DMS 273 (cell line): ENCODE measurements at regions not wholly inside any gene's neighbourhood (a gene's known extent, or its start where the extent isn't known, plus 50 kb on each side); places are given as distances from the start of the nearest gene placed in this dataset.
A peak's percentile ranks its signal among the peaks of the same experiment; 100 is the strongest.
"Not testable (repeated sequence)": the region's sequence is repeated elsewhere in the genome, so short reads cannot be mapped to it uniquely, and the experiment has no call there.

Experiments used
- DNase-seq: peaks from one replicate; lab custom pipeline; 2025; ENCODE audit not compliant: unreplicated experiment; lab: John Stamatoyannopoulos, UW

DNA sequence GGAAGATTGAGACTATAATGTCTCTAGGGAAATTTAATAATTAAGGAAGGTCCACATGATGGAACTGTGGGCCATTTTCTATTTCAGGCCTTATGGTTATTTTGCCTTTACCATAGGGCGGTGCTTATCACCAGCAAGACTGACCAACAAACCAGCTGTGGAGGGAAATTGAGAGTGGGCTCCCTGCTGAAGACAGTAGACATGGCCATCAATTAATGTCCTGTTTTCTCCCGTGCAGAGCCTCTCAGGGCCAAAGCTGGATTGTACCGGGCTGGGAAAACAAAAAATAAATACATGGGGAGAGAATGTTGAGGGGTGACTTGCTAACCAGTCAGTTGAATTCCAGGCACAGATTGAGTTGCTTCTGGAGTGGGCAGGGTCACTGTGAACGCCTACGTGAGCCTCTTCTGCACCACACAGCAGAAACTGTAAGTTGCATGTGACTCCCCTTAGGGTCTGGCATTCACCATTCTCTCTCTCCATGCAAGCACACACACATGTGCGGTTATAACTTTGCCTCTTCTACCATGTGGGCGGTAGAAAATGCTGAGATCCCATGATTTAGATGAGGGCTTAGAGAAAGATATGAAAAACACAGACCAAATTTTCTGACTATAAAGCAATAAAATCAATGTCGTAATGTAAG lies 128.5 kb downstream of the COPS8 start:
- DNase-seq = no peak

DNA sequence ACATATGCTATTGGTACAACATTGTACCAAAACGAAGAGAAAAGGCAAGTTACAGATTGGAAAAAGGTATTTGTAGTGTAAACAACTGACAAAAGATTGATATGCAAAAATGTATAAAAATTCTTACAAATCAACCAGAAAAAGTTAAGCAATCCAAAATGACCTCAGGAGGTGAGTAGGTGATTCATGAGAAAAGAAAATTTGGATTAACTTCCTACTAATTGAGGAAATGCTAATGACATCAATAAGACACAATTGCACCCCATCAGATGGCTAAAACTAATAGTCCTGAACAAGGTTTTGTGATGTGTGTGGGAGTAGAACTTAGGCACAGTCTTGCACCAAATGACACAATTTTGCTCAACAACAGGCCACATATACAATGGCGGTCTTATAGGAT lies 129.3 kb downstream of the COPS8 start:
- DNase-seq = no peak

DNA sequence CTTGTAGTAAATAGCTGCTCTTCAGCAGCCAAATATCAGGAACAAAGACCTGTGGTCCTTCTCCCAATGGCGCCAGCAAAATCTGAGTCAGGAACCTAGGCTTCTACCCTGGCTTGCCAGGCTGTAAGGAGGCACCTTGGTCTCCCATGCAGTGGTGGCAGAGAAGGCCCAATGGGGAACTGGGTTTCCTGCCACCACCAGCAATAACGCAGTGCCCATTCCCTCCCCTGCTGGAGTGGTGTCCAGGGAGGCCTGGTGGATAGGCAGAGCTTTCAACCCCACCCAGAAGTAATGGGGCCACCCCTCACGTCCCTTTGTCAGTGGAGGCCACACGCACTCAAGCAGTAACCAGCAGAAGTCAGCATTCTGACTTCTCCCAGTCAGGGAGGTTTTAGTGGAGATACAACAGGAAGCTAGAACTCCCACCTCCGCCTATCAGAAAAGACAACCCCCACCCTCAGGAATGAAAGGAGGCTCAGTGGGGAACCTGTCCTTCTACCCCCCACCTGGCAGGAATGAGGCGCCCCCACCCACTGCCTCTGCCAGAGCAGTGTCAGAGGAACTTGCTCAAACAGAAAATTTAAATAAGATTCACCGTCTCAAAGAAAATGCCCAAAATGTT lies 132.4 kb downstream of the COPS8 start:
- DNase-seq = no peak

DNA sequence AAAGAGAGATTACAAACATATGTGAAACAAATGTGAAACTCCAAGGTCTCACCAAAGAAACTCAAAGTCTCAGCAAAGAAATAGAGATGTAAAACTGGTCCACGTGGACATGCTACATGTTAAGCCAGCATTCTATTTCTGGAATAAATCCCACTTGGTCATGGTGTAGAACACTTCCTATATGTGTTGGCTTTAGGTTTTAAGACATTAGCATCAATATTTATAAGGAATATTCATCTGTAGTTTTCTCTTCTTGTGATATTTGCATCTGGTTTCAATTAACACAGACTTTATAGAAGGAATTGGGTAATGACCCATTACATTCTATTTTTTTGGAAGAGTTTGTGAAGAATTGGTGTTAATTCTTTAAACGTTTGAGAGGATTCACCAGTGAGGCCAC lies 133.1 kb downstream of the COPS8 start:
- no peak for DNase-seq

DNA sequence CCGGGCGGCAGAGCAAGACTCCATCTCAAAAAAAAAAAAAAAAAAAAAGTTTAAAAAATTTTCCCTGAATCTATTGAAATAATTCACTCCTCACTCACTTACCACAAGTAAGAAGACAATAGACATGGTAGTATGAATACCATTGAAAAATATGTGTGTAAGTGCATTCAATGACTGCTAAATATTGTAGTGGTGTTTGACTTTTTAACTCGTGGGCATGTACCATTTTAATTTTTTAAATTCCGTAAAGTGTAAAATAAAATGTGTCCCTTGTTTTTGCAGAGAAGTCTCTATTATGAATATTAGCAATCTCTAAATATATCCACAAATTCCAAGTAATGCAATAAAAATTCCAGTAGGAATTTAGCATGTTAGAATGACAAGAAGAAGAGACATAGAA lies 134.1 kb downstream of the COPS8 start:
- no peak for DNase-seq

DNA sequence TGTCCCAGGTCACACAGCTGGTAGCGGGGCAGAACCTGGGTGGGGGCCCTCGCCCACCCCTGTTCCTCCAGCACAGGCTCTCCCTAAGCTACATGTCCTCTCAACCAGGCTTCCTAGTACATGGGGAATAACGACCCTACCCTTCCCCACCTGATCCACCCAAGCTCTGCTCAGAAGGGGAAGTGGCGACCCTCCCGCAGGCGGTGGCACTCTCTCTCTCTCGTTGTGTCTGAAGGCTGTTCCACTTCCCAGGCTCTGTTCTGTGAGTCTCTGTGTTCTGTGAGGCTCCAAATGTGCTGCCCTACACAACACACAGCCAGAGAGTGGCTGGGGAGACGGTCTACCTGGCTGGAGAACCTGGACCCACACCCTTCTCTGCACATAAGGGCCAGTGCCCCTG lies 135.8 kb downstream of the COPS8 start:
- DNase-seq = no peak

DNA sequence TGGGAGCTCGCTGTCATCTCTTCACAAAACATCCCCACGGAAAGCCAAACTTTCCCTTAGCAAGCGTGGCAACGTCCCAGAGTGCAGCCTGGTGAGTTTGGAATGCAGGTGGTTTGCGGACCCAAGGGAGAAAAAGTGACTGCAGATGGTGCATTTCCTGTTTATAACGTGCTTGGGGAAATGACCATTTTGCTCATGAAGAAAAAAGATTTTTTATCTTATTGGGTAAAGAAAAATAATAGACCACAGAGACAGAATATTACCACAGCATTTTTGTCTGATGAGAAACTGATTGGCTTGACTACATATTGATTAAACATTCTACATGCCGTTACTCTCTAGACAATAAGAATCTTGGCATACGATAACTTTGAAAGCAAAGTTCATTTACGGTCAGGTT lies 136.5 kb downstream of the COPS8 start:
- no peak for DNase-seq

DNA sequence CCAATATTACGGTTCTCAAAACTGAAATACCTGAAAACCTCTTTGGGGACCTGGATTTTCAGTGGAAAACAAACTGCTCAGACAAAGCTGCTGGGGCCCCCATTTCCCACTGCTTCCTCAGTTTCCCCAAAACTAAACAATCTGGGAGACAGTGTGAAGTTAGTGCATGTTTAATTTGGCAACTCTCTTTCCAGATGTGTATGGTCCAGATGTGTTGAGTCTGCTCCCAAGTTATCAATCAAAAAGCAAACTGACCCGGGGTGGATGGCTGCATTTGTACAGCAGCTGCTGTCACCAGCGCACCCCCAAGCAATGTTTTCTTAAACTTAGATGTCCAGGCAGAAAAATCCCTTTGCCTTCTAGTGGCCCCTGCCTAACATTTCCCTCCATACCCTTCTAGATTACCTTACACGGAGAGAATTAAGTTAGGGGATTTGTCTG lies 136.9 kb downstream of the COPS8 start:
- no peak for DNase-seq

DNA sequence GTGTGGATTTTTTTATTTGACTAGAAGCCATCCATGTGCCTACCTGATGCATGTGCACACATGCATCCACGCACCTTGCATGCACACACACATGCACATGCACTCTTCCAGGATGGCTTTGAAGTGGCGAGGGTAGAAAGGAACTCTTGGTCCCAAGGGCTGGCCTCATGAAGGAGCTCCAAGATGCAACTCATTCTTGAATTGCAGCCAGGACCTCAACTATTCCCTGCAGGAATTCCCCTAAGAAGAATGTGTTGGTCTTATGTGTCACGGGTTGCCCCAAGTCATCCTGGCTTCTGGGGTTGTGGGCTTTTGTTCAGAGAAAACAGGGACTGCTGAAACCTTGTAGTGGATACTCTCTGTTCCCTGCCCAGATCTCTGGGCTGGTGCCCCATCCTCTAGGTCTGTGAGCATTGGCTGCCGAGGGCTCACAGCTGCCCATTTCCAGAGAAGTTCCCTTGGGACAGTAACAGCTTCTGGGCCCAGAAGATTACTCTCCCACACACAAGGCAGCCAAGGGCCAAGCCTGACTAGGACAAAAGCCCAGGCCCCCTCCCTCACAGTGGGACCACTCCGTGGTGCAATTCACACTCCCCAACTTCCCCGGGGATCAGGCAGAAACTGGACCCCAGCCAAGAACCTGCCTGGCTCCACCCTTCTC lies 137.6 kb downstream of the COPS8 start:
- DNase-seq = peak; percentile 43

DNA sequence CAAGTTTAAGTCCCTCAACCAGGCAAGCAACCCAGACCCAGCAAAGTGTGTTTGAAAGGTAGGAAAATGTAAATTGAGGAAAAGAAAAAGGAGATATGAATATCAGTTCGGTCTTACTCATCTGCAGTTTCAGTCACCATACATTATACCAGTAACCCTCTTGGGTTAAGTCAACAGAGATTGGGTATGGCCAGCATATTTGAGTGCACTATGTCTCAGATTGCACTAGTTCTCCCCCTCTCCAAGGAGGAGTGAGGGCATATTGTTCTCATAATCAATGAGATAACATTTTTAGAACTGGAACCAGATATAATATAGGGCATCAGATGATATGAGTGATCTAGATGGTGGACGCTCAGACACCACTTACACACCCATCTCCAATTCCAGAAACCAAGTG lies 141.5 kb downstream of the COPS8 start:
- no peak for DNase-seq

DNA sequence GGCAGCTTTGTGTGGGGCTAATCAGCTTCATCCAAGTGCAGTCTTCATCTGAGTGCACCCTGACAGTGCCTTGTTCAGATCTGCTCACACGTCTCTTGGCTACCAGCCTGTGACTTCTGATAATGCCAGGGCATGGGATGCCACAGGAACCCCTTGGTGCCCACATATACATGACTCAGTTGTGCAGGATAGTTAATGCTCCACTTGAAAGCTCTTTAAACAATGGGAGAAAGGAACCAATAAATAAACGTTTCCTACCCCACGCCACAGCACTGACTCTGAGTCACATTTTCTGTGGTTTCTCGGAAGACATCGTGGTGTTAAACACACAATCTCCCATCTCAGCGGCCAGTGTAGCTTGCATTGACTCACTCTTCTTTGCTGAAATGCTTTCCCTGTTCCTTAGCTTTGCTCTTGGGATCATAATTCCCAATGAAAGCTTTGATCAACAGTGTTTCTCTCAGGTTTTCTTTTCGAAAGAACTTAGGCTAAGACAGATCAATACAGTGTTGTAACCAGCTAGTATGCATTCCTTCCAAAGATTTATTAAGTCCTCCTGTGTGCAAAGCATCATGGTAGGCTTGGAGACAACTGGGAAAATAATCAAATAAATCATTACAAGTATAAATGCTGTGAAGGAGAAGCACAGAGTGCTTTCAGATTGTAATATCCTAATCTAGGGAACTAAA lies 142.0 kb downstream of the COPS8 start:
- no peak for DNase-seq

DNA sequence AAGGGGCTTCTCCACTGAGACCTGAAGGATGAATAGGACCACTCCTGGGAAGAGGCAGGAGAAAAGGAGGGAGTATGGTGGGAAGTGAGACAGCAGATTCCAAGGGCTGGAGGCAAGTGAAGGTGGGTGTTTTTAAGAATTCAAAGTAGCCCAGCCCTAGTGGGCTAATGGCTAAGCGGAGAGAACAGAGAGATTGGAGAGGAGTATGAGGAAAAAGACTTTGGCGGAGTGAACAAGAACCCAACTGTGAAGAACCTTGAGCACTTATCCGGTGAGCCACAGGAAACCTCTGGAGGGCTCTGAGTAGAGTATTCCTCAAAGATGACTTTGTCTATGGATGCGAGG lies 142.6 kb downstream of the COPS8 start:
- DNase-seq = no peak

DNA sequence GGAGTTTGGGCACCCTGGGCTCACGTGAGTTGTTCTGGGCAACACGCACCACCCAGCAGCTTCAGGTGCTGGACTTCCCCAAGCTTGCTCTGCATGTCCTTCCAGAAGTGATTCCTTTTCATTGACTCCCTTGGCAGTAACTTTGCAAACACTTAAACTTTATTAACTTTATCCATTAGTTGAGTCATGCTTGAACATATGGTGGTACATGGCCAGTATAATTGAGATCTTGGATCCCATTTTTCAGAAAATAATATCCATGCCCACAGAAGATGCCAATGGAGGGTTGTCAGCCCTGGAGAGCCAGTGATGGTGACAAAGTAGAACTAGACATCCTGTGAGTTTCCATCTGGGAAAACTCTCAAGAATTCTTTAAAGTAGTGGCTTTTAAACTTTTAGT lies 144.2 kb downstream of the COPS8 start:
- no peak for DNase-seq

DNA sequence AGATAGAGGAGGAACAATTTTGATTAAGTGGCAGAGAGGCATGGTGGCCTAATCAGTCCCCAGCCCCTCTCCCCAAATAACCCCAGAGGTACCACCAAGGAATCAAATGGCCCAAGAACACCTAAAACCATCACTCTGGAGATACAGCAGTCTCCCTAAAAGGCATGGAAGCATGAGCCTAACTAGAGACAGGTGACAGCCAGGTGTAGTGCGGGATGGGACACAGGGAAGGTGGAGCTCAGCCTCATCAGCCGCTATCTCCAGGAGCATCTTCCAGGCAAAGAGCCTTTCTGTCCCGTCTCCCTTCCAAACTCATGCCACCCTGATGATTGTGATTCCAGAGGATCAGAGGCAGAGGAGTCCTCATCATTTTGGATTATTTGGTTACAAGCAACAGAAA lies 144.7 kb downstream of the COPS8 start:
- DNase-seq = no peak

DNA sequence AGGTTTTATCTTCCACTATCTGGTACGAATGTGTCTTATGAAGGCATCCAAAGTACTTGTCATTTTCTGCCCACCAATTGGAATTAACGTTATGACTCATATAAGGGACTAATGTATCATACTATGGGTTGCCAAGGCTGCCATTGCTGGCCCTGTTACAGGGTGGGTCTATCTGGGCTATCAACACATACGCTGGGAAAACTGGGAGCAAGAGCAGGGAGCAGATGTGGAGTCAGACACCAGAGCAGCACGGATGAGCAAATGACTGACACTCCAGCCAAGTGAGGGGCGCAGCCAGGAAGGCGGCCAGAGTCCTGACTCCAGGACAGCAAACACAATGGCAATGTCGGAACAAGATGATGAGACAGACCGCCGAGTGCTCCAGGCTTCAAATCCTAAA lies 145.9 kb downstream of the COPS8 start:
- DNase-seq = no peak

DNA sequence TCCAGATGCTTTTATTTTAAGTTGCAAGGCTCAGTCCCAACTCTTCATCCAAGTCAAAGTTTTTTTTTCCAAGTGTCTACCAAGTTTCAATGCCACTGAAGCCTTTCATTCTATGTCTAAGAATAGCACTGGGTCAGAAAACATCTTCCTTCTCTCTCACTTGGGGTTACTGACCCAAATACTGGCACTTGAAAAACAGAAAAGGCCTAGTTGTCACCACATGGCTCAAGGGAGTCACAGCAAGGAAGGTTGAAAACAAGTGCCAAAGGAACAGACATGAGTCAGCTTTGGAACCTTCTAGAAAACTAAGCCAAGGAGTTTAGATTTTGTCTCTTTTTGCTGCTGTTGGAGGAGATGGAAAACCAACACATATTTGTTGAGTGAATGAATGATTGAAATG lies 146.5 kb downstream of the COPS8 start:
- DNase-seq = no peak

DNA sequence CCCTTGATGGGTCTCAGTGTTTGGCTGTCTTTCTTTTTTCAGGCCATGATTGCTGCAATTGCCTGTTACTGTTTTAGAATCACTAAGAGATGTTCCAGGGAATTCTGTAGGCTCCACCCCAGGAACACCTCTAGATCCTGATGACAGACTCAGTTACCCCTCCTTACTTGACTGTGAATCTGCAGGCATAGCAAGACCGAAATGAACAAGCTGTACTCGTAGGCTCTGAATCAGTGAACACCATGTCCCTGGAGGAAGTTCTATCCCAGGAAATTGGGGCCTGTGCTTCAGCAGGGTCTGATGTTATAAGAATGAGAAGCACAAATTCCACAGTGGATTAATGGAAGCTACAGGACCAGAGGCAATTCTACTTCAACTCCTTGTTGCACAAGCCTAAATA lies 148.6 kb downstream of the COPS8 start:
- no peak for DNase-seq

DNA sequence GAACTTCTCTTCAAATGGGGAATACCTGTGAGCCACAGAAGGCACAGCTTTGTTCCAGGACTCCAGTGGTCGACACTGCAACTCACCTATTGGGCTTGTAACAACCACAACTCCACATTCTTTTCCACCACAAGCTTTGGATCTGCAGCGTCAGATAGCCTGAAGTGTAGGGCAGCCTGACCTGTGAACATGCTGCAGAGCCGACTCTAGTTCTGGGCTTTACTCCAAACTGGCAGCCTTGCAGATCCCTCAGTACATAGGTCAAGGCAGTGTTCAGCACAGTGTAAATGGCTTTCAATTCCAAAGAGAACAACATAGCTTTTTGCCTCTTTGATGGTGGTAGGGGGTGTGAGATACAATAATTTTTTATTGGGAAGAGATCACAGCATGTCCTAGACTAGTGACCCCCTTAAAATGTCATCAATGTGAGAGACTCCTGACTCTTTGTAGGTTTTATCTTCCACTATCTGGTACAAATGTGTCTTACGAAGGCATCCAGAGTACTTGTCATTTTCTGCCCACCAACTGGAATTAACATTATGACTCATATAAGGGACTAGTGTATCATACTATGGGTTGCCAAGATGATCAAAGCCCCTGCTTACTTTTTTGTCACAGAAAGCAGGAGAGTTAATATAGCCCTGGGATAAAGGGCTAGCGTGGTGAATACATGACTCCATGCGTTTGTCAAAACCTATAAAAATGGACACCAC lies 149.8 kb downstream of the COPS8 start:
- DNase-seq = no peak

DNA sequence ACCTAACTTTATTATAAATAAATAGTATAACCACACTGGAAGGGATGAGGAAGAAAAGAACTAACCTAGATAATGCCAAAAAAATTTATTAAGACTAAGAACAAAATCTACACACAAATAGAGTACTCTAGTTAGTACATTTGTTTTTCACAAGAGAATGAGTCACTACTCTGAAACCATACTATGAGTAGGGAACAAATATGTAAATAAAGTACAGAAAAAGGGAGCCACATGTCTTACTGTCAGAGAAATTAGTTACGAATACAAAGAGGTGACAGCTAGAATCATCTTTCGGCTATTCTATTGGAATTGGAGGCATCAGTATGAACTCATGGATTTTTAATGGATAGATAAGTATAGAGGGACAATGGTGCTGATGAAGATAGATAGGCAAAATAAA lies 150.5 kb downstream of the COPS8 start:
- DNase-seq = no peak

DNA sequence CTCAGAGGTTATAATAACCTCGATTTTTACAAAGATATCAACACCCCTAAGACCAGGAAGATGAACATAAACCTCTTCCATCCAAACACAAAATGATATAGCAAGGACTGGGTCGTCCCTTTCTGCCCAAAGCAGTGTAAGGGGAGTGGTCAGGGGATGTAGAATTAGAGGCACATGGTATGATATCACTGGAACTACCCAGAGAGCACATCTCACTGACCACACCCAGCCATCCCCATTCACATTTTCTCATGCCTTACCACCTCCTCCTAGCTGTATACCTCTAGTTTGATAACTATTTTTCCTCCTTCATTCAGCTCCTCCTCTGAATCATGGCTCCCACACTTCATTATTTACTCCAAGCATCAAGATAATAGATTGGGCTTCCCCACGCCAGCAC lies 152.6 kb downstream of the COPS8 start:
- no peak for DNase-seq

DNA sequence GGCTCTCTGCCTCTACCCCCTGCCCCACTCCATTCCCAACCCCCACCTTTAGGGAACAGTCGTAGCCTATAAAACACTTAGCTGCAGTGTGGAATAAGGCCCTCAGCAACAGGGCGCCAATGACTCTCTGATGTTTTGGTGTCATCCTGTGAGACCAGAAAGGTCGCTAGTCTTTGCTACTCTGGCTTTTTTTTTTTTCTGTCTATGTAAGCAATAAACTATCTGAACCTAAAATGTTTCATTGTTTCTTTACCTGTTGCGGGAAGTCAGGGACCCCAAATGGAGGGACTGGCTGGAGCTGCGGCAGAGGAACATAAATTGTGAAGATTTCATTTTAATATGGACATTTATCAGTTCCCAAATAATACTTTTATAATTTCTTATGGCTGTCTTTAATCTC lies 154.6 kb downstream of the COPS8 start:
- no peak for DNase-seq

DNA sequence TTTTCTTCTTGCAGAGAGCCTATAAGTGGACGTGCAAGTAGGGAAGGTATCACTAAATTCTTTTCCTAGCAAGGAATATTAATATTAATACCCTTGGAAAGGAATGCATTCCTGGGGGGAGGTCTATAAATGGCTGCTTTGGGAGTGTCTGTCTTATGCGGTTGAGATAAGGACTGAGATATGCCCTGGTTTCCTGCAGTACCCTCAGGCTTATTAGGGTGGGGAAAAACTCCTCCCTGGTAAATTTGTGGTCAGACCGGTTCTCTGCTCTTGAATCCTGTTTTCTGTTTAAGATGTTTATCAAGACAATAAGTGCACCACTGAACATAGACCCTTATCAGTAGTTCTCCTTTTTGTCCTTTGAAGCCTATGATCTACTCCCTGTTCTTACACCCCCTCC lies 155.2 kb downstream of the COPS8 start:
- not testable (repeated sequence) for DNase-seq
